GM11168 (cell line): ENCODE measurements at regions not wholly inside any gene's neighbourhood (a gene's known extent, or its start where the extent isn't known, plus 50 kb on each side); places are given as distances from the start of the nearest gene placed in this dataset.
"Not testable (repeated sequence)": the region's sequence is repeated elsewhere in the genome, so short reads cannot be mapped to it uniquely, and the experiment has no call there.

Source experiments
- in situ Hi-C: fragments of 300-500 bp; cut with MboI; formaldehyde crosslinking; loops from one replicate; pipeline ENCODE4 v1.12.0; 2022; ENCODE audit warnings: low sequenced_read_pairs; ENCODE audit not compliant: unreplicated experiment

GRCh38 chr1:221234791-221235190 is 355.5 kb downstream of the HLX start:
- in situ Hi-C loops: no loop called here

- in situ Hi-C loops: no loop called here
Measured at GRCh38 chr1:221237587-221237986, 358.3 kb downstream of the HLX start.

GRCh38 chr1:221239181-221239580 is 359.9 kb downstream of the HLX start:
- in situ Hi-C loops: no loop called here

- in situ Hi-C loops: no loop called here
Measured at GRCh38 chr1:221239792-221240191, 360.5 kb downstream of the HLX start.

GRCh38 chr1:221240690-221241089 is 361.4 kb downstream of the HLX start:
- in situ Hi-C loops: no loop called here

GRCh38 chr1:221241157-221241556 is 361.9 kb downstream of the HLX start:
- in situ Hi-C loops: no loop called here

GRCh38 chr1:221241592-221241991 is 362.3 kb downstream of the HLX start:
- in situ Hi-C loops: no loop called here

GRCh38 chr1:221246067-221246466 is 366.8 kb downstream of the HLX start:
- in situ Hi-C loops: no loop called here

GRCh38 chr1:221246628-221247415 is 367.6 kb downstream of the HLX start:
- in situ Hi-C loops: no loop called here

- in situ Hi-C loops: no loop called here
Measured at GRCh38 chr1:221251580-221251979, 372.3 kb downstream of the HLX start.

GRCh38 chr1:221254813-221255212 is 375.6 kb downstream of the HLX start:
- in situ Hi-C loops: no loop called here

- in situ Hi-C loops: no loop called here
Measured at GRCh38 chr1:221256773-221257172, 377.5 kb downstream of the HLX start.

- in situ Hi-C loops: not testable (repeated sequence)
Measured at GRCh38 chr1:221257548-221257947, 378.3 kb downstream of the HLX start.

- in situ Hi-C loops: not testable (repeated sequence)
Measured at GRCh38 chr1:221262677-221263076, 383.4 kb downstream of the HLX start.

- in situ Hi-C loops: no loop called here
Measured at GRCh38 chr1:221263831-221264767, 384.9 kb downstream of the HLX start.

GRCh38 chr1:221264848-221265247 is 385.6 kb downstream of the HLX start:
- in situ Hi-C loops: no loop called here

- in situ Hi-C loops: no loop called here
Measured at GRCh38 chr1:221268295-221268694, 389.1 kb downstream of the HLX start.

- in situ Hi-C loops: no loop called here
Measured at GRCh38 chr1:221271701-221272100, 392.5 kb downstream of the HLX start.

- in situ Hi-C loops: no loop called here
Measured at GRCh38 chr1:221272940-221273339, 393.7 kb downstream of the HLX start.

- in situ Hi-C loops: no loop called here
Measured at GRCh38 chr1:221274373-221274772, 395.1 kb downstream of the HLX start.

GRCh38 chr1:221276896-221277409 is 397.7 kb downstream of the HLX start:
- in situ Hi-C loops: no loop called here
